SU-DHL-6 (cell line): ENCODE measurements at regions not wholly inside any gene's neighbourhood (a gene's known extent, or its start where the extent isn't known, plus 50 kb on each side); places are given as distances from the start of the nearest gene placed in this dataset.

Source experiments
- H2AFZ ChIP-seq: fragments of 200-600 bp; sonication (generic); 2 replicates; pipeline ENCODE4 v1.6.1; 2014; ENCODE audit warnings: low read depth, mild to moderate bottlenecking, moderate library complexity, mixed read lengths, antibody characterized with exemption, low read length; ENCODE audit not compliant: severe bottlenecking
- H3F3A ChIP-seq: fragments of 200-600 bp; shearing (Covaris generic); 2 replicates; pipeline ENCODE4 v1.6.0; 2016; ENCODE audit warnings: antibody characterized with exemption, mild to moderate bottlenecking; ENCODE audit not compliant: insufficient read depth
- H3K27ac ChIP-seq: fragments of 200-600 bp; sonication (generic); 2 replicates; pipeline ENCODE4 v1.5.1; 2016; ENCODE audit warnings: low read depth, mild to moderate bottlenecking, low read length, moderate library complexity, mixed read lengths
- H3K27me3 ChIP-seq: fragments of 200-600 bp; sonication (generic), shearing (Covaris generic); 2 replicates; pipeline ENCODE4 v1.6.0; 2014; ENCODE audit warnings: mild to moderate bottlenecking, low read length
- H3K36me3 ChIP-seq: fragments of 200-600 bp; sonication (generic); 2 replicates; pipeline ENCODE4 v1.6.1; 2014; ENCODE audit warnings: mild to moderate bottlenecking, low read length, mixed read lengths
- H3K4me2 ChIP-seq: fragments of 300-600, 200-600 bp; shearing (Covaris generic), sonication (generic); 2 replicates; pipeline ENCODE4 v1.6.0; 2014; ENCODE audit warnings: low read length, low read depth, mild to moderate bottlenecking; ENCODE audit not compliant: poor library complexity, severe bottlenecking
- H3K4me3 ChIP-seq: fragments of 200-600 bp; sonication (generic); 2 replicates; pipeline ENCODE4 v1.5.1; 2014; ENCODE audit warnings: antibody characterized with exemption, low read length, mild to moderate bottlenecking, mixed read lengths; ENCODE audit not compliant: insufficient read depth, poor library complexity, severe bottlenecking
- H3K79me2 ChIP-seq: fragments of 200-600 bp; sonication (generic); 2 replicates; pipeline ENCODE4 v1.6.1; 2014; ENCODE audit warnings: mild to moderate bottlenecking, low read length, moderate library complexity; ENCODE audit not compliant: insufficient read depth
- H3K9ac ChIP-seq: fragments of 200-600 bp; sonication (generic); 2 replicates; pipeline ENCODE4 v1.7.0; 2014; ENCODE audit warnings: mild to moderate bottlenecking, low read length
- H3K9me2 ChIP-seq: fragments of 200-600 bp; sonication (generic); replicated peaks from 2 replicates; pipeline ENCODE4 v1.6.1; 2014; ENCODE audit warnings: low read length; ENCODE audit not compliant: insufficient read depth
- H3K9me3 ChIP-seq: fragments of 200-600 bp; sonication (generic); 2 replicates; pipeline ENCODE4 v1.6.1; 2014; ENCODE audit warnings: low read length, mixed read lengths; ENCODE audit not compliant: insufficient read depth
- H4K20me1 ChIP-seq: fragments of 200-600 bp; sonication (generic); 2 replicates; pipeline ENCODE4 v1.6.1; 2014; ENCODE audit warnings: low read depth, mild to moderate bottlenecking, antibody characterized with exemption, low read length, moderate library complexity, mixed read lengths
- CTCF ChIP-seq: fragments of 200-600 bp; sonication (generic); IDR thresholded peaks from one replicate; pipeline ENCODE4 v1.5.1; 2017; ENCODE audit warnings: antibody characterized with exemption, mild to moderate bottlenecking, low read length, moderate library complexity; ENCODE audit not compliant: insufficient read depth, poor library complexity, severe bottlenecking
- EZH2phosphoT487 ChIP-seq: fragments of 200-600 bp; sonication (generic), shearing (Covaris generic); conservative IDR thresholded peaks from 2 replicates; pipeline ENCODE4 v1.6.1; 2018; ENCODE audit warnings: mild to moderate bottlenecking, antibody characterized with exemption, low read length, moderate library complexity, mixed read lengths

GRCh38 chr10:128709686-128710085 lies 583.5 kb upstream of the MKI67 start:
- no peaks in the 10 kb centered on the region for H4K20me1 ChIP-seq
- H3F3A ChIP-seq, result no peaks in the 10 kb centered on the region
- no peaks in the 10 kb centered on the region for H3K36me3 ChIP-seq
- no peak overlapping the region for H3K4me2 ChIP-seq
- H2AFZ ChIP-seq, result no peak overlapping the region
- no peaks in the 10 kb centered on the region for H3K9me3 ChIP-seq
- H3K79me2 ChIP-seq, result no peaks in the 10 kb centered on the region
- H3K9me2 ChIP-seq, result no peaks in the 10 kb centered on the region
- TF ChIP-seq EZH2phosphoT487 (no peak), CTCF (no peak)
- H3K4me3 ChIP-seq, result no peak overlapping the region
- H3K9ac ChIP-seq, result no peak overlapping the region
- no peaks in the 10 kb centered on the region for H3K27me3 ChIP-seq
- H3K27ac ChIP-seq, result no peak overlapping the region

GRCh38 chr10:128710098-128710797 lies 584.0 kb upstream of the MKI67 start:
- H3K9me3 ChIP-seq, result no peaks in the 10 kb centered on the region
- H3K9ac ChIP-seq, result no peak overlapping the region
- H3K4me3 ChIP-seq, result no peak overlapping the region
- no peak overlapping the region for H3K4me2 ChIP-seq
- no peaks in the 10 kb centered on the region for H3K79me2 ChIP-seq
- H2AFZ ChIP-seq, result no peak overlapping the region
- H3K27ac ChIP-seq, result no peak overlapping the region
- no peaks in the 10 kb centered on the region for H3K27me3 ChIP-seq
- H3K36me3 ChIP-seq, result no peaks in the 10 kb centered on the region
- H3K9me2 ChIP-seq, result no peaks in the 10 kb centered on the region
- no peak for TF ChIP-seq EZH2phosphoT487
- no peak for TF ChIP-seq CTCF
- no peaks in the 10 kb centered on the region for H4K20me1 ChIP-seq
- no peaks in the 10 kb centered on the region for H3F3A ChIP-seq

DNA sequence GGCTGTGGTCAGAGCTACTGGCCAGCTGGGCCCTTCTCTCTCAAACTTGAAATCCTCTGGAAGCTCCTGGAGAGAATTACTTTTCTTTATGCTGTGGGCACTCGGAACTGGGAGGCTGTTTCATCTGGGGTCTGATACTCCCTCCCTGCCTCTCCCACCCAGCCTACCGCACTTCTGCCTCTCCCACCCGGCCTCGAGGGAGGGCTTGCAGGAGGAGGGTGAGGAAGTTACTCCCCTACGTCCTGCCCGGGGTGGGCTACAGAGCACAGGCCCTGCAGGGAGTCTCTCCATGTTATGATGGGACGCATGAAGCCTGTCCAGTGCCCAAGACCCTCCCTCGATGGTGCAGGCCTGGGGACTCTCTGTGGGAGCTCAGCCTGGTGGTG lies 584.6 kb upstream of the MKI67 start:
- TF ChIP-seq EZH2phosphoT487 (no peak), CTCF (no peak)
- Histone ChIP-seq H3K9me3 (no peaks in the 10 kb centered on the region), H2AFZ (no peak overlapping the region), H3K9me2 (no peaks in the 10 kb centered on the region), H4K20me1 (no peaks in the 10 kb centered on the region), H3K4me3 (no peak overlapping the region), H3K79me2 (no peaks in the 10 kb centered on the region), H3K36me3 (no peaks in the 10 kb centered on the region), H3K27me3 (no peaks in the 10 kb centered on the region), H3F3A (no peaks in the 10 kb centered on the region), H3K4me2 (no peak overlapping the region), H3K27ac (no peak overlapping the region), H3K9ac (no peak overlapping the region)
